CD4-positive, alpha-beta T cell treated with Interleukin-6 for 4 hours (primary cell): ENCODE measurements at regions not wholly inside any gene's neighbourhood (a gene's known extent, or its start where the extent isn't known, plus 50 kb on each side); places are given as distances from the start of the nearest gene placed in this dataset.
"Not testable (repeated sequence)": the region's sequence is repeated elsewhere in the genome, so short reads cannot be mapped to it uniquely, and the experiment has no call there.

Experiments
- DNase-seq: peaks from one replicate; pipeline ENCODE4 v3.0.0-alpha.2; 2020; ENCODE audit warnings: mixed read lengths

- DNase-seq = no peak
Observed at GRCh38 chr1:4227986-4228385, 327.9 kb upstream of the C1orf174 start.

DNA sequence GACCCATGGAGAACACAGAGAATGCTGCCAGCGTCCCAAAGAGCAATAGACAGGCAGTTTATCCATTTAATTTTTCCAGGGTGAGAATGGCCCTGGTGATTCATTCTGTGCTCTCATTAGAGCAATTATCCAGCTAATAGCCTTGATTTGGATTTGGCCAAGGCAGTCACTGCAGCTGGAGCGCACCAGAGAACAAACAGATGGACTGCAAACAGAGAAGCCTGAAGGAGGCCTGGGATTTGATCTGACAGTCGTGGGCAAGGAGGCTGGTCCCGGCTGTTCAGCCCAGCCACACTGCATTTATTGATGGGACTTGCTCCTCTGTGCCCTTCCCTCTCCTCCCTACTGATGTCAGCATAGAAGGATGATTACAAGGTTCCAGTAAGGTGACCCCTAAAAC, 353.9 kb upstream of the C1orf174 start:
- DNase-seq = no peak

- no peak for DNase-seq
Observed at GRCh38 chr1:4256351-4256750, 356.3 kb upstream of the C1orf174 start.

DNA sequence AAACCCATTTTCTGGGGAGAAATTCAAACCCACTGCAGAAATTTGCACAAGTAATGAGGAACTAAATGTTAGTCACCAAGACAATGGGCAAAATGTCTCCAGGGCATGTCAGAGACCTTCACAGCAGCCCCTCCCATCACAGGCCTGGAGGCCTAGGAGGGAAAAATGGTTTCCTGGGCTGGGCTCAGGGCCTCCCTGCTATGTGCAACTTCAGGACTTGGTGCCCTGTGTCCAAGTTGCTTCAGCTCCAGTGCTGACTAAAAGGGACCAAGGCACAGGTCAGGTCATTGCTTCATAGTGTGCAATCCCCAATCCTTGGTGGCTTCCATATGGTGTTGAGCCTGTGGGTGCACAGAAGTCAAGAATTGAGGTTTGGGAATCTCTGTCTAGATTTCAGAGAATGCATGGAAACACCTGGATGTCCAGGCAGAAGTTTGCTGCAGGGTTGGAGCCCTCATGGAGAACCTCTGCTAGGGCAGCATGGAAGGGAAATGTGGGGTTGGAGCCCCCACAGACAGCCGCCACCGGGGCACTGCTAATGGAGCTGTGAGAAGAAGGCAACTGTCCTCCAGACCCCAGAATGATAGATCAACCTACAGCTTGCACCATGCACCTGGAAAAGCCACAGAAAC, 358.2 kb upstream of the C1orf174 start:
- DNase-seq = not testable (repeated sequence)

DNA sequence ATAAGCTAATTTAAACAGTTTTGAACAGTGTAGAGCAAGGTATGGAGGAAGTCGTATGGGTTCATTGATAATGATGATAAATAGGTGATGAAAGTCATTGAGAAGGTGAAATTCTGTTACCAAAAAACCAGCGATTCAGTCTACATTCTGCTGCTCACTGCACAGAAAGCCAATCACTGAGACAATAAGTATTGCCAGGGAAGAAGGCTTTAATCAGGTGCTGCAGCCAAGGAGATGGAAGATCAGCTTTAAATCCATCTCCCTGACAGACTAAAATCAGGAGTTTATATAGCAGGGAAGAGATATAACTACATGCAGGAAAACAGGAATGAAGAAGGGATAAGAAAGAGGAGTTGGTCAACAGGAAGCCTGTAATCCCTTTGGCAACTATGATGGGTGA, 361.3 kb upstream of the C1orf174 start:
- DNase-seq = no peak

DNA sequence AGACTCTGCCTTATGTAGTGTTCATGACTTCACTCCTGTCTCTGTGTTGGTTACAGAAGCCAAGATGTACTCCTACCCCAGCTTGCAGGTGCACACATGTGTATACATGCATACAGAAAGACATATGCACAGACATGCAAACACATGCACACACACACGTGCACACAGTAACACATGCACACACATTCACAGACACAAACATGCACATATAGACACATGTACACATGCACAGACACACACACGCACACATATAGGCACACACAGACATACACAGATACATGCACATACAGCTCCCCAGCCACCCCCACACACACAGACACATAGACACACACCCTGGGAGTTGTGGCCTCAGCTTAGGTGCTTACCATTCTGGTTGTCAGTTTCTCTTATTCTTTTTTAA, 362.6 kb upstream of the C1orf174 start:
- DNase-seq = no peak

GRCh38 chr1:4263699-4264098, 363.6 kb upstream of the C1orf174 start:
- DNase-seq = no peak

- no peak for DNase-seq
Observed at GRCh38 chr1:4265836-4266235, 365.8 kb upstream of the C1orf174 start.

- no peak for DNase-seq
Observed at GRCh38 chr1:4267381-4268261, 367.5 kb upstream of the C1orf174 start.

DNA sequence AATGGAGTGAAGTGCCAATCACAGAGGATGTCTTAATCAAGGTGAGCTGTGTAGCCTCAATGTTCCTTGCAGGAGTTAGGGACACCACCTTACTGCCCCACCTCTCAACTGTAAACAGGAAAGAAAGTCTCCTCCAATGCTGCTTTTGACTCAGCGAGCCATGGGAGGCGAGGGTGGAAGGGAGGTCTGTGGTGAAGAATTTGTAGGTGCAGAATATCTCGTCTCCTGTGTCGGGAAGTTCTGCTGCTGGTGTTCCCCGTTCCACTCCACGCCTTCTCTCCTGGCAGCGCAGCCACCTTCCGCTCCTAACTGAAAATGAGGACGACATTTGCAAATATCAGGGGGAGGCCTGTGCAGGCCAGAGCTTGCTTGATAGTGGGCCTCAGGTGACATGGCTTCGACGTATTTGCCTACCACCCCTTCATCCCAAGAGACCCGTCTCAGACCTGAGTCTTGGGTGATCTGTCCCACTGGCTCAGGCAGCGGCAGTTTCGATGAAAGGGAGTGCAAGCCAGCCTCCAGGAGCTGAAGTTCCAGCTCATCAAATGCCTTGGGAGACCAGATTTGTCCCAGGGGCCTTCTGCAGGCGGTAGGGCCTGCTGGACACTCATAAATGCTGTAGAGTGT, 368.3 kb upstream of the C1orf174 start:
- DNase-seq = no peak

DNA sequence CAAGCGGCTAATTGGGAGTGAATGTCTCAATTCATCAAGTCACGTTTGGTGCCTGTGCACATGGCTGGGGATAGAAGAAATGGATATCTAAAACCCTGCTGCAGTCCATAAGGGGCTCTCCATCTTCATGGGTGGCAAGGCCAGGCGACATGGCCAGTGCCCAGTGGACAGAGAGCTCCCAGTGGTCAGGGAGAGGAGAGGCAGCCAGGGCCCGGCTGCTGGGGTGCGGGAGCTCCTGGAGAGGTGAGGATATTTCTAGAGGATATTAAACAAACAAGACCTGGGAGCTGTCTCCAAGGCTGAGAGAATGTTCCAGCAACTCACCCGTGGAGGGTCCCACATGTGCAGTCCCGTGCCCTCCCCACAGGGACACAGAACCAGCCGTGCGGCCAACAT, 368.8 kb upstream of the C1orf174 start:
- DNase-seq = no peak

DNA sequence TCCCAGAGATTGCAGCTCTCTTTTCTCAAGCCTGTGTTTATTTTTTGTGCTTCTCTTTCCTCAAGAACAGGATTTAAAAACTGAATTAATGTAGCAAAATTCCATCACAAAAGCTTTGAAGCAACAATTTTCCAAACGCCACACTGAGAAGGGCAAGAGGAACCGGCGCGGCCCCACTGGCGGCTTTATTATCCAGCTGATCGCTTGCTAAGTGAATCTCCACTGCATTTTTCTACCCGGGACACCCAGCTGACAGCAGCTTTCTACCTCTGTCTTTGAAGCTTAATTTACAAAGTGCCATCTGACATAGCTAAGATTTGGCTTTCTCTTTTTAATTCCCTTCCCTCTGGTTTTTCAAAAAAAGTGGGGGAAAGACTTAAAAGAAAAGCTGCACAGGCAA, 369.3 kb upstream of the C1orf174 start:
- DNase-seq = no peak

GRCh38 chr1:4269952-4270570, 370.0 kb upstream of the C1orf174 start:
- no peak for DNase-seq

DNA sequence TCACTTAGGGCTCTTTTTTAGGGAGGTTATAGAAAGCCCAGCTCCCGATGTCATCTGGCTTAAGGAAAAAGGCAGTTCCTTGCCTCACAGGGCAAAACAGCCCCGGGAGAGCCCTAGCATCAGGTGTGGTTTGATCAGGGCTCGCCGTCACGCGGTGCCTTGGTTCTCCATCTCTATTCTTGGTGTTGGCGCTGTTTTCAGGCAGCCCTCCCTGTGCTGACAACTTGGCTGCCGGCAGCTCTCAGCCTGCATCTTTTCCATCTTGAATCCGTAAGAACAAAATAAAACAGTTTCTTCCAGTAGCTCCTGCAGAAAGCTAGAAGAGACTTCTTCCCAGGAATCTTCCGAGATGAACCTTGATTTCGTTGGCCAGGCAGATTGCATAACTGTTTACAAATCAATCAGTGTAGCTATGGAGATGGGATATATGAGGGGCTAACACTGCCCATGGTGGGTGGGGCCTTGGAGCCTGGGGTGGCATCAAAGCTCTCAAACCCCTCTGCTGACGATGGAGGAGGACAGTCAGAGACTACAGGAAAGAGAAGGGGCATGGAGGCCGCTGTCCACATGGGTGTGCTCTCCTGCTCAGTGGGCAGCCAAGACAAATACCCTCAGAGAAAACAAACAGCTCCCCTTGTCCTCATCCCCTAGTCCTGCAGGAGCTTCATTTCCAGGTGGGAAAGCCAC, 370.7 kb upstream of the C1orf174 start:
- no peak for DNase-seq

DNA sequence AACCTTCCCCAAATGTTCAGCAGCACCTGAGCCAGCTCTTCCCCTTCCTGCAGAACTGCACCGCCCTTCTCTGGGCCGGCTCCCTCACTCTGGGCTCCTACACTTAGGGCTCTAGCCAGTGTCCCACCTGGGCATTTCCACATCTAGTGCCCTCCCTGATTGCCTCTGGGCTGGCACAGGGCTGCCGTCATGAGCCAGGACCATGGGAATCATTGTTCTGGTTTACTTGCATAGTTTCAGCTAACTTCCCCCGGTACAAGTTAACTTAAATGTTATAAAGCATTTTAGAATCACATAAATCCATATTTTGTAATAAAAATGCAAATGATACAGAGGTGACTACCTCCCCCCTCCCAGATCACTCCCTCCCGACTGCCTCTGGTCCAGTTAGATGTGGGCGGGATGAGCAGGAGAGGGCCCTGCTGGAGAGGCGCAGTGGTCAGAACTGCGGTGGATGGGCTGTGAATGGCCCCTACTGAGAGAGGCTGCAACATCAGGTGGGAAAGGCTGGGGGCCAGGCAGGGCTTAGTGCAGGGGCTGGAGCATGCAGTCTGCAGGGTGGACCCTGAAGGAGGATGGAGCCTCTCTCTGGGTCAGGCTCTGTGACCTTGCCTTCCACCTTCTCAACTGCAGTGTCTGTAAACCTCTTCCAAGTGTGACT, 371.4 kb upstream of the C1orf174 start:
- DNase-seq = no peak

DNA sequence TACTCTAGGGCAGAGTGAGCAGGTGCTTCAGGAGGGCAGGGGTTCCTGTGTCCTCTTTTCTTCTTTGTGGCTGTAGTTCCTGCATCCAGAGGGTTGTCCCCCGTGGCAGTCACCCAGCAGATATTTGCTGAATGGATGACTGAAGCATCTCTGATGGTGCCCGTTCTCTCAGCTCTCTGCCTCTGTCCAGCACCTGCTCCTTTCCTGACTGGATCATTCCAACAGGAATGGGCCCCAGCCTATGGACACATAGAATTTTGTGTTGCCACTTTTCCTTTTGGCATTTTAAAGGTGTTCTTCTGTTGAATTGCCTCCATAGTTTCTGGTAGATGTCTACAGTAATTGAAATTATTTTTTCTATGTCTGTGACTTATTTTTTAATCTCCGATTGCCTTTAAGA, 372.5 kb upstream of the C1orf174 start:
- DNase-seq = no peak

GRCh38 chr1:4273243-4273642, 373.2 kb upstream of the C1orf174 start:
- DNase-seq = no peak

DNA sequence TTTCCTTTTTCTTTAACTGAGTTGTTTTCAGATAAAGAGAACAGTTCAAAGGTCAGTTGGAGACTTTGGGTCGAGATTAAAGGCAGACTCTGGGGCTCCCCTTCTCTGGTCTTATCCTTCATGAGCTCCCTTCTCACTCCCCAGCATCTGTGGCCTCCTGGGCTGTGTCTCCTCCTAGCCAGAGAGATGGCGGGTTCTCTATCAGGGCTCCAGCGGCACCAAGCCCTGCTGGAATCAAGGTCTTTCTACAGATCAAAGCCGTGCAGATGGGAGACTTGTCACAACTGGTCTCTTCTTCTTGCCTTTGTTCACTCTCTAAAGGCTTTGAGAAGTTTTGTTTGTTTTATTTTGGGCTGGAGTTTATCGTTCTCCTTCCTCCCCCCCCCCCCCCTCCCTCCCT, 373.7 kb upstream of the C1orf174 start:
- DNase-seq = no peak

DNA sequence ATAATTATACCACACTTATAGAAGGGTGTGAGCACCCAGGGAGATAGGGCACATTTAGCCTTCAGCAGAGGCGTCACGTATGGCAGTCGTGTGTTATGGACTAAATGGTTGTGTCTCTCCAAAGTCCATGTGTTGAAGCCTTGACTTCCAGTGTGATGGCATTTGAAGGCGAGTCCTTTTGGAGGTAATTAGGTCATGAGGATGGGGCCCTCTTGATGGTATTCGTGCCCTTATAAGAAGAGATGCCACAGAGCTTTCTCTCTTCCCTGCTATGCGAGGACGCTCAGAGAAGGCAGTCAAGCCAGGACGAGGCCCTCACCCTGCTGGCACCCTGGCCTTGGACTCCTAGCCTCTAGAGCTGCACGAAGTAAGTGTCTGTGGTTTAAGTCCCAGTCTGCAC, 375.0 kb upstream of the C1orf174 start:
- DNase-seq = no peak

GRCh38 chr1:4276238-4276637, 376.2 kb upstream of the C1orf174 start:
- no peak for DNase-seq

DNA sequence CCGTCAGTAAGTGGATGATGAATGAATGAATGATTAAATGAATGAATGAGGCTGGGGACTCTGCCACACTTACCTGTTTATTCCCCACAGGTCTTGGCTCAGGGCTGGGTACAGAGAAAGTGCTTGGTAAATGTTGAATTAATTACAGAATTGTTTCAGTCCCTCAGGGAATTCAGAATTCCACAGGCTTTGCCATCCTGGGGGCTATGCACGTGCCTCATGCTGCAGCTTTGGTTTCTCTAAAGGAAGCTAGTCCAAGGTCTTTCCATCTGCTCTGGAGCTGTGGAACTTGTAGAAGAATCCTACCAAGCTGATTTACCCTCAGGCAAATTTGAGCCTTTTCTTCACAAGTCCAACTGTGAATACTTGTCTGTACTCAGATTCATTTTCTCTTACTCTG, 376.8 kb upstream of the AJAP1 start:
- DNase-seq = no peak

- DNase-seq = no peak
Observed at GRCh38 chr1:4284976-4285375, 369.4 kb upstream of the AJAP1 start.
